ENCODE measurements at regions not wholly inside any gene's neighbourhood (a gene's known extent, or its start where the extent isn't known, plus 50 kb on each side); places are given as distances from the start of the nearest gene placed in this dataset.

DNA sequence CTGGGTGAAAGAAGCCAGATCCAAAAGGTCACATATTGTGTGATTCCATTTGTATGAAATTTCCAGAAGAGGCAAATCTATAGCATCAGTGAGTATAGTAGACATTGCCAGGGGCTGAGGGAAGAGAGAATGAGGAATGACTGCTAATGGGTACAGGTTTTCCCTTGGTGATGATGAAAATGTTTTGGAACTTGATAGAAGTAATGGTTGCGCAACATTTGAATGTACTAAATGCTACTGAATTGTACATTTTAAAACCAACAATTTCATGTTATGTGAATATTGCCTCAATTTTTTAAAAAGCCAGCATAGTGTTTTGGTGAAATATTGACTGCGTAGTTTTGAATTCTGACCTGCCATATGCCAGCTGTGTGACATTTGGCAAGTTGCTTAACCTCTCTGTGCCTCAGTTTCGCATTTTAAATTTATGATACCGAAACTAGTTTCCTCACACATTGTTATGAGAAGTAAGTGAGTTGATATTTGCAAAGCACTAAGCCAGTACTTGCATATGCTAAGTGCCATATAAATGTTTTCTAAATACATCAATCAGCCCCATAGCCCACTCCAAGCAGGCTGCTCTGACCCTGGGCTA lies 75.4 kb upstream of the TMEM45B start:
- TF ChIP-seq, protein P1, sequence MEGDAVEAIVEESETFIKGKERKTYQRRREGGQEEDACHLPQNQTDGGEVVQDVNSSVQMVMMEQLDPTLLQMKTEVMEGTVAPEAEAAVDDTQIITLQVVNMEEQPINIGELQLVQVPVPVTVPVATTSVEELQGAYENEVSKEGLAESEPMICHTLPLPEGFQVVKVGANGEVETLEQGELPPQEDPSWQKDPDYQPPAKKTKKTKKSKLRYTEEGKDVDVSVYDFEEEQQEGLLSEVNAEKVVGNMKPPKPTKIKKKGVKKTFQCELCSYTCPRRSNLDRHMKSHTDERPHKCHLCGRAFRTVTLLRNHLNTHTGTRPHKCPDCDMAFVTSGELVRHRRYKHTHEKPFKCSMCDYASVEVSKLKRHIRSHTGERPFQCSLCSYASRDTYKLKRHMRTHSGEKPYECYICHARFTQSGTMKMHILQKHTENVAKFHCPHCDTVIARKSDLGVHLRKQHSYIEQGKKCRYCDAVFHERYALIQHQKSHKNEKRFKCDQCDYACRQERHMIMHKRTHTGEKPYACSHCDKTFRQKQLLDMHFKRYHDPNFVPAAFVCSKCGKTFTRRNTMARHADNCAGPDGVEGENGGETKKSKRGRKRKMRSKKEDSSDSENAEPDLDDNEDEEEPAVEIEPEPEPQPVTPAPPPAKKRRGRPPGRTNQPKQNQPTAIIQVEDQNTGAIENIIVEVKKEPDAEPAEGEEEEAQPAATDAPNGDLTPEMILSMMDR (IDR thresholded peaks at IDR 0.05) = no peak
- TF ChIP-seq FOSB (CRISPR knock-in tag; IDR thresholded peaks at IDR 0.05) (no peak), SREBF2 (IDR thresholded peaks at IDR 0.05) (no peak), NR3C1 (IDR thresholded peaks at IDR 0.05) (no peak), NFE2L2 (conservative IDR thresholded peaks at IDR 0.05; ENCODE audit: low read length) (no peak)

All from A549 (cell line).